HFFc6 (cell line): ENCODE measurements at regions not wholly inside any gene's neighbourhood (a gene's known extent, or its start where the extent isn't known, plus 50 kb on each side); places are given as distances from the start of the nearest gene placed in this dataset.

ENCODE experiments used
- DNase-seq: peaks from one replicate; pipeline ENCODE4 v3.0.0-alpha.2; 2018
- H3K27ac Mint-ChIP-seq: 2 replicates; pipeline ENCODE4 v1.8.0; 2020; ENCODE audit warnings: mild to moderate bottlenecking, mixed read lengths
- H3K27me3 Mint-ChIP-seq: 2 replicates; pipeline ENCODE4 v1.8.0; 2021; ENCODE audit warnings: mild to moderate bottlenecking, moderate library complexity, mixed read lengths; ENCODE audit not compliant: insufficient read depth
- H3K36me3 Mint-ChIP-seq: 2 replicates; pipeline ENCODE4 v1.8.0; 2021; ENCODE audit warnings: low read depth, mixed read lengths
- H3K4me1 Mint-ChIP-seq: 2 replicates; pipeline ENCODE4 v1.8.0; 2020; ENCODE audit warnings: low read depth, mixed read lengths
- H3K4me3 Mint-ChIP-seq: 2 replicates; pipeline ENCODE4 v1.8.0; 2020; ENCODE audit warnings: mild to moderate bottlenecking, moderate library complexity, mixed read lengths
- H3K9me3 Mint-ChIP-seq: 2 replicates; pipeline ENCODE4 v1.8.0; 2020; ENCODE audit warnings: mild to moderate bottlenecking, mixed read lengths
- CTCF ChIP-seq: fragments of 200-600 bp; sonication (generic); IDR thresholded peaks from 2 replicates; pipeline ENCODE4 v1.5.0; 2021; ENCODE audit warnings: antibody characterized with exemption, mild to moderate bottlenecking

DNA sequence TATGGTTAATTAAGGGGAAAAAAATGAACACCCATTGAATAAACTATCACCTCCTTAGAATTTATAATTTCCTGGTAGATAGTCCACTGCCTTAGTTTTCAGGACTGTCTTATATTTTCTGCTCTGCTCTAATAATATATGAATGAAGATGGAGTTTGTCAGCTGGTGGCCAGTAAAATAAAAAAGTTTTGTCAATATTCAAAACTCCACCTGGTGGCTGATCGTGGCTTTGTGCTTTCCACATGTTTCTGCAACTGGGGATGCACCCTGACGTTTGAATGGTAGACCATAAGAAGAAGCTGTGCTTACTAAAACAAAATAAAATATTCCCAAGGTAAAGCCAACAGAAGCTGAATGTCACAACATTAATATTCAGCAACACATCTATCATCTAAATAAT, 286.6 kb upstream of the IZUMO3 start:
- DNase-seq, result no peak
- Mint-ChIP-seq H3K27me3 (no peaks in the 10 kb centered on the region), H3K36me3 (no peaks in the 10 kb centered on the region), H3K9me3 (peaks cover 11% of the 10 kb centered on the region), H3K4me1 (no peaks in the 10 kb centered on the region), H3K4me3 (no peak overlapping the region), H3K27ac (no peak overlapping the region)
- peak; percentile 58 for TF ChIP-seq CTCF

GRCh38 chr9:24828687-24829086, 283.0 kb upstream of the IZUMO3 start:
- no peak for TF ChIP-seq CTCF
- peaks cover 31% of the 10 kb centered on the region for H3K9me3 Mint-ChIP-seq
- H3K27me3 Mint-ChIP-seq, result no peaks in the 10 kb centered on the region
- DNase-seq, result no peak
- no peaks in the 10 kb centered on the region for H3K36me3 Mint-ChIP-seq
- no peak overlapping the region for H3K4me3 Mint-ChIP-seq
- no peaks in the 10 kb centered on the region for H3K4me1 Mint-ChIP-seq
- no peak overlapping the region for H3K27ac Mint-ChIP-seq

DNA sequence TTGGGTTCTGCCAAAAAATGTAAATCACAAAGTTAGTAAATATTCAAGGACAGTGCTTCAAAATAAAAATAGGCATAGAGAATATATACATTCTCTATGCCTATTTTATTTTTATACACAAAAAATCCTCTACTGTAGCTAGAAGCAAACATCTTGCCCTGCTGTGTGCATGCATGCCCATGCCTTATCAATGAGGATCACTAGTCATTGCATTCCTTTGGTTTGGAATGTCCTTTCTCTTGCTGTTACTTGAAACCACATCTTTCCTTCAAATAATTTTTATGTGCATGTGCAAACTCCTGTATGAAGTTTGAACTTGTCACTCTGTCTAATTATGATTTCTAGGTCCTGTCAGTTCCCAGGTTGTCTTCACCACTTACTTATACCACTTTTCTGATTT, 278.9 kb upstream of the IZUMO3 start:
- no peaks in the 10 kb centered on the region for H3K36me3 Mint-ChIP-seq
- H3K27ac Mint-ChIP-seq, result no peak overlapping the region
- H3K4me3 Mint-ChIP-seq, result no peak overlapping the region
- H3K9me3 Mint-ChIP-seq, result peaks cover 30% of the 10 kb centered on the region
- H3K4me1 Mint-ChIP-seq, result no peaks in the 10 kb centered on the region
- TF ChIP-seq CTCF, result no peak
- H3K27me3 Mint-ChIP-seq, result no peaks in the 10 kb centered on the region
- no peak for DNase-seq

- no peak for TF ChIP-seq CTCF
- DNase-seq, result no peak
- H3K36me3 Mint-ChIP-seq, result no peaks in the 10 kb centered on the region
- H3K4me3 Mint-ChIP-seq, result no peak overlapping the region
- H3K4me1 Mint-ChIP-seq, result no peaks in the 10 kb centered on the region
- H3K27me3 Mint-ChIP-seq, result no peaks in the 10 kb centered on the region
- H3K27ac Mint-ChIP-seq, result no peak overlapping the region
- peaks cover 15% of the 10 kb centered on the region for H3K9me3 Mint-ChIP-seq
These were observed 274.5 kb upstream of the IZUMO3 start for GRCh38 chr9:24820196-24820595.

- H3K4me3 Mint-ChIP-seq, result no peak overlapping the region
These were observed 272.1 kb upstream of the IZUMO3 start for GRCh38 chr9:24817756-24818155.

More at GRCh38 chr9:24817756-24818155, 272.1 kb upstream of the IZUMO3 start:
- no peak for DNase-seq
- peaks cover 14% of the 10 kb centered on the region for H3K9me3 Mint-ChIP-seq
- no peaks in the 10 kb centered on the region for H3K27me3 Mint-ChIP-seq
- no peaks in the 10 kb centered on the region for H3K36me3 Mint-ChIP-seq
- H3K4me1 Mint-ChIP-seq, result no peaks in the 10 kb centered on the region
- TF ChIP-seq CTCF, result no peak
- H3K27ac Mint-ChIP-seq, result no peak overlapping the region
